NT2/D1 (cell line): ENCODE measurements at regions not wholly inside any gene's neighbourhood (a gene's known extent, or its start where the extent isn't known, plus 50 kb on each side); places are given as distances from the start of the nearest gene placed in this dataset.
"Not testable (repeated sequence)": the region's sequence is repeated elsewhere in the genome, so short reads cannot be mapped to it uniquely, and the experiment has no call there.

Source experiments
- DNase-seq: peaks from one replicate; pipeline ENCODE4 v3.0.0-alpha.2; 2011; ENCODE audit warnings: low read depth, low spot score
- H3K27me3 ChIP-seq: 2 replicates; pipeline ENCODE4 v1.6.0; 2011; ENCODE audit warnings: mild to moderate bottlenecking; ENCODE audit not compliant: insufficient read length, insufficient read depth
- H3K36me3 ChIP-seq: 2 replicates; pipeline ENCODE4 v1.6.1; 2011; ENCODE audit warnings: mild to moderate bottlenecking, low read length, mixed read lengths; ENCODE audit not compliant: insufficient read depth, insufficient read length
- H3K4me1 ChIP-seq: 2 replicates; pipeline ENCODE4 v1.5.1; 2011; ENCODE audit not compliant: insufficient read depth, insufficient read length
- H3K4me3 ChIP-seq: 2 replicates; pipeline ENCODE4 v1.5.1; 2011; ENCODE audit warnings: low read depth; ENCODE audit not compliant: insufficient read length
- H3K9ac ChIP-seq: 2 replicates; pipeline ENCODE4 v1.6.0; 2011; ENCODE audit warnings: low read depth; ENCODE audit not compliant: insufficient read length
- H3K9me3 ChIP-seq: 2 replicates; pipeline ENCODE4 v1.5.1; 2011; ENCODE audit warnings: mild to moderate bottlenecking, low read length; ENCODE audit not compliant: insufficient read depth
- SUZ12 ChIP-seq: IDR thresholded peaks from 2 replicates; pipeline ENCODE4 v1.6.1; 2011; ENCODE audit not compliant: insufficient read length, insufficient read depth; ENCODE audit errors: extremely low read depth
- YY1 ChIP-seq: IDR thresholded peaks from 2 replicates; pipeline ENCODE4 v1.6.1; 2011; ENCODE audit not compliant: insufficient read length, insufficient read depth
- ZNF274 ChIP-seq: IDR thresholded peaks from 2 replicates; pipeline ENCODE4 v1.6.1; 2011; ENCODE audit warnings: mild to moderate bottlenecking, low read depth, low read length

DNA sequence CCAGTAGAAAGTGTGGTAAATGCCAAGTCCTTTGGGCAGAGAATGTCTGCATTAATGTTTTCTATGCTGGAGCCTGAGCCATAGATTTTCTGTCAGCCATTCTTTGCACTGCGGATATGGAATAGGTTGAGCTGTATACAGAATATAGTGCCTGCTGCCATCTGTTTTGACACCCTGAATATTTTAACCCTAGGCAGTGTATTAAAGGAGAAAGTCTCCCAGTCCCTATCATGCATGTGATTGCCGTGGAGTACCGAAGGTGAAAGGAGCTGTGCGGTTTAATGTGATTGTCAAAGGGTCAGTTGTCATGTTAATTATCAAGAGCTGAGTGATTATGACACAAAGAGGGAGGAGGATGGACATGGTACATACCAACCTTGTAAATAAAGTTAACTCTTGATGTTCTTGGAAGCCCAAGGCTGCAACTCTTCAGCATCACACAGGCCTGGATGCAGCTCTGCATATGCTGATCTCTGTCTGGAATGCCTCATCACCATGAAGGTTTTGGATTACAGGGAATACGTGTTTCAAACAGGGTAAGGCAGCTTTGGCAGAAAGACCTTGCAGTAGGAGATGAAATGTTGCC, 247.1 kb upstream of the ELAVL2 start:
- Histone ChIP-seq H3K27me3 (no peaks in the 10 kb centered on the region), H3K4me1 (no peaks in the 10 kb centered on the region), H3K9me3 (no peaks in the 10 kb centered on the region), H3K4me3 (no peak overlapping the region), H3K36me3 (no peaks in the 10 kb centered on the region), H3K9ac (no peak overlapping the region)
- DNase-seq: peak; percentile 32
- TF ChIP-seq SUZ12: no peak
- TF ChIP-seq ZNF274: no peak
- no peak for TF ChIP-seq YY1

DNA sequence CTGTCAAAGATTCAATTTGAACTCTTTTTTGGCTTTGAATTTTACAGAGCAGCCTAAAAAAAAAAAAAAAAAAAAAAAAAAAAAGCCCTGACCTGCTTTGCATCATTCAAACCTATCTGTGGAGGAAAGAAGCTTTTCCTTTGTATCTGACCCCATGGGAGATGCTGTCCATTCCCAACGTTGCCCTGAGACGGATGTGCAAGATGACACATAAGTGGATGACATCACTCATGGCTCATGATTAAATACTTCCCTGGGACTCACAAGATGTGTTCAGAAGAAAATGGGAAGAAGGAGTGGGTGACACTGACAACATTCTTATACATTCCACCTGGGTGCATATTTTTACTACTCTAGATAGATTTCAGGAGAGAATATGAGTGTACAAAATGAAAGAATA, 245.7 kb upstream of the ELAVL2 start:
- H3K9ac ChIP-seq: no peak overlapping the region
- H3K9me3 ChIP-seq: no peaks in the 10 kb centered on the region
- no peaks in the 10 kb centered on the region for H3K4me1 ChIP-seq
- no peaks in the 10 kb centered on the region for H3K36me3 ChIP-seq
- H3K4me3 ChIP-seq: no peak overlapping the region
- no peak for DNase-seq
- no peaks in the 10 kb centered on the region for H3K27me3 ChIP-seq
- no peak for TF ChIP-seq ZNF274
- TF ChIP-seq SUZ12: no peak
- no peak for TF ChIP-seq YY1

DNA sequence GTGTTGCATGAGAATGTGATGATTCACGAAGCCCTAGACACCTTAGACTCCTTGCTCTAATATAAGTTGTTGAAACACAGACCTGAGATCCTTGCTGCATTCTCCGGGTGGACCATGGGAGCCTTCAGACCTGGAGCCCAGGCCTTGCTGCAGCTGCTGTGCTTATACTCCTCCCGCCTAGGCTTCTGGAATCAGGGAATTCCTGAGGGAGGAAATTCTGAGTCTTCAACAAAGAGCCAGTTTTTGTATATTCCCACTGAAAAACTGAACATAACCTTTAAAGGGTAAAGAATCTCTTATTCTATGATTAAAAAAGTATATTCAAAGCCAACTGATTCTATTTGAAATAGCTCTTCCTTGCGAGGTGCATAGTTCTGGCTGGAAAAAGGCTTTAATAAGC, 245.1 kb upstream of the ELAVL2 start:
- no peaks in the 10 kb centered on the region for H3K9me3 ChIP-seq
- no peak for TF ChIP-seq YY1
- no peak for TF ChIP-seq ZNF274
- no peak for TF ChIP-seq SUZ12
- H3K36me3 ChIP-seq: no peaks in the 10 kb centered on the region
- no peak for DNase-seq
- H3K4me3 ChIP-seq: no peak overlapping the region
- H3K4me1 ChIP-seq: no peaks in the 10 kb centered on the region
- no peak overlapping the region for H3K9ac ChIP-seq
- H3K27me3 ChIP-seq: no peaks in the 10 kb centered on the region

DNA sequence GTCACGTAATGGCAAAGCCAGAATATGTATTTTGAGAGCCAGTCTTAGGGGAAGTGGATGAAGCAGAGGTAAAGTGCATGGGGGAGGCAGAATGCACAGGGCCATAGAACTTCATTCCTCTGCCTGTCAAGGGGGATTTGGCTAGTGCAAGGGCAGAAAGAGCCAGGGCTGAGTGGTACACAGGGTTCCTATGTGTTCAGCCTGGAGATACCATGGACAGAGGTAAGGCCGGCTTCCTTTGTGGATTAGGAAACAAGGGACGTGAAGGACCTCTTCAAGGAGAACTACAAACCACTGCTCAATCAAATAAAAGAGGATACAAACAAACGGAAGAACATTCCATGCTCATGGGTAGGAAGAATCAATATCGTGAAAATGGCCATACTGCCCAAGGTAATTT, 241.1 kb upstream of the ELAVL2 start:
- H3K4me1 ChIP-seq, H3K9me3 ChIP-seq, DNase-seq, H3K27me3 ChIP-seq, H3K9ac ChIP-seq, H3K4me3 ChIP-seq, H3K36me3 ChIP-seq: not testable (repeated sequence)

DNA sequence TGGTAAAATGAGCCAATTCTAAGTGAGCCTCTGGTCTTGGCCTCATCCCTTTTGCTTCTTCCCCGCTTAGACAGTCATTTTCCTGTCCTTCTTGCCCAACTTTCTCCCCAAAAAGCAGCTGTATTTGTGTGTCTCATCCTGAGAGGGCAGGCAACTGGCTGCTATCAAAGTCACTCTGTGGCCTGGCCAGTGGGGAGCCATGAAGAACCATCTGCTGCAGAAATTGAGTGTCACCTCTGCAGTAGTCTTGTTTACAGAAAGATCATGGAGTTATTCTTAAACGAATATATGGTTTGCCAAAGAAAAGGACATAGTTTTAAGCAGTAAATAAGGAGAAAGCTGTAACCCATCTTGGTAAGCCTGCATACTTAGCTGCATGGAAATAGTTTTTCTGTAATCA, 233.6 kb upstream of the ELAVL2 start:
- Histone ChIP-seq H3K4me1 (no peaks in the 10 kb centered on the region), H3K4me3 (no peak overlapping the region), H3K9ac (no peak overlapping the region), H3K27me3 (no peaks in the 10 kb centered on the region), H3K9me3 (no peaks in the 10 kb centered on the region), H3K36me3 (no peaks in the 10 kb centered on the region)
- no peak for DNase-seq
- no peak for TF ChIP-seq SUZ12
- no peak for TF ChIP-seq YY1
- no peak for TF ChIP-seq ZNF274

DNA sequence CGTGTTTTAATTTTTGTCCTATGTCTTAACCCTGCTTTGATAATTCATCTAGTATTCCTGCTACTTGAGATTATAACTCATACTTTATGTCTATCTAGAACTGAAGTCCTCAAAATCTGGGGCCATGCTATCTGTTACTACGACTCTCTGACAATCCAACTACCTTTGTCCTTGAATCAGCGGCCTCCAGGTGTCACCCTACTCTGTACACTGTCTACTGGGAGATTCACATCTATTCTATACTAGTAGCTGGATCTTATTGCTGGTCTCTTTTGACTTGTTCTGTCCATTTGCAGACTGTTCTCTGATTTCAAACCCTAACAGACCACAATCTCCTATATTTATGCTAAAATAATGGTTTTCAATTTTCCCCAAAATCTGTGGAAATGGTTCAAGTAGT, 225.5 kb upstream of the ELAVL2 start:
- H3K4me1 ChIP-seq: no peaks in the 10 kb centered on the region
- H3K27me3 ChIP-seq: no peaks in the 10 kb centered on the region
- H3K9ac ChIP-seq: no peak overlapping the region
- no peaks in the 10 kb centered on the region for H3K36me3 ChIP-seq
- TF ChIP-seq SUZ12 (no peak), YY1 (no peak)
- no peaks in the 10 kb centered on the region for H3K9me3 ChIP-seq
- H3K4me3 ChIP-seq: no peak overlapping the region
- DNase-seq: no peak

DNA sequence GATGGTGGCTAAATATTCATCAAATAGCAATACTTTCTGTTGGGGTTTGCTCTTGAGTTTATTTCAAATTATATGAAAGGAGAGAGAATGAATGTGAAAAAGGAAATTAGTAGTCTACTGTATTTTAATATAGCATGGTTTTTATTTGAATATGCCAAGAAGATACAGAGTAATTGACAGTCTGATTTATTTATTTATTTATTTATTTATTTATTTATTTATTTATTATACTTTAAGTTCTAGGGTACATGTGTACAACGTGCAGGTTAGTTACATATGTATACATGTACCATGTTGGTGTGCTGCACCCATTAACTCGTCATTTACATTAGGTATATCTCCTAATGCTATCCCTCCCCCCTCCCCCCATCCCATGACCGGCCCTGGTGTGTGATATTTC, 224.2 kb upstream of the ELAVL2 start:
- not testable (repeated sequence) for H3K36me3 ChIP-seq, H3K4me1 ChIP-seq, H3K9me3 ChIP-seq, H3K9ac ChIP-seq, H3K27me3 ChIP-seq, H3K4me3 ChIP-seq, DNase-seq

DNA sequence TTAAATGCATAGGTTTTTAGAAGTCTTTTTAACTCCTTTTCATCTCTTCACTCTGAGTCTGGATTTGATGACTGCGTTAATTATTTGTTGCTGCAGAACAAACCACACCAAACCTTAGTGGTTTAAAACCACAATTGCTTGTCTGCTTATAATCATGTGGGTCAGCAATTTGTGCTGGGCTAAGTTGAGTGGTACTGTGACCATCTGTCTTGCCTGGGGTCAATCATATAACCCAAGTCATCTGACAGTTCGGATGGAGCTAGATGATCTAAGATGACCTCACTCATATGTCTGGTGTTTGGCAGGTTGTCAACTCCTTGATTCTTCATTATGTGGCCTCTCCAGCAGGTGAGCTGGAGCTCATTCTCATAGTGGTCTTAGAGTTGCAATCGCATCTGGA, 219.1 kb upstream of the ELAVL2 start:
- no peaks in the 10 kb centered on the region for H3K27me3 ChIP-seq
- H3K36me3 ChIP-seq: no peaks in the 10 kb centered on the region
- no peak overlapping the region for H3K4me3 ChIP-seq
- TF ChIP-seq ZNF274 (no peak), SUZ12 (no peak), YY1 (no peak)
- no peaks in the 10 kb centered on the region for H3K9me3 ChIP-seq
- no peak overlapping the region for H3K9ac ChIP-seq
- H3K4me1 ChIP-seq: no peaks in the 10 kb centered on the region
- no peak for DNase-seq
